Omental fat pad (tissue), 3 donors: ENCODE measurements at regions not wholly inside any gene's neighbourhood (a gene's known extent, or its start where the extent isn't known, plus 50 kb on each side); places are given as distances from the start of the nearest gene placed in this dataset.

Experiments used
- ATAC-seq: fragments of 150-250 bp; one replicate; pipeline ENCODE4 v1.9.1; 2016; ENCODE audit warnings: mild to moderate bottlenecking, moderate library complexity; ENCODE audit not compliant: low FRiP score
- DNase-seq: peaks from one replicate; pipeline ENCODE4 v3.0.0-alpha.2; 2019; ENCODE audit warnings: low spot score
- TF ChIP-seq, protein P1 (sequence below), 3 donors: fragments of 450-650 bp; IDR thresholded peaks; one replicate each; pipeline ENCODE4 v1.5.1; 2016 to 2017; ENCODE audit warnings: antibody characterized with exemption in 3 of 3, mild to moderate bottlenecking in 3 of 3, moderate library complexity in 2 of 3

DNA sequence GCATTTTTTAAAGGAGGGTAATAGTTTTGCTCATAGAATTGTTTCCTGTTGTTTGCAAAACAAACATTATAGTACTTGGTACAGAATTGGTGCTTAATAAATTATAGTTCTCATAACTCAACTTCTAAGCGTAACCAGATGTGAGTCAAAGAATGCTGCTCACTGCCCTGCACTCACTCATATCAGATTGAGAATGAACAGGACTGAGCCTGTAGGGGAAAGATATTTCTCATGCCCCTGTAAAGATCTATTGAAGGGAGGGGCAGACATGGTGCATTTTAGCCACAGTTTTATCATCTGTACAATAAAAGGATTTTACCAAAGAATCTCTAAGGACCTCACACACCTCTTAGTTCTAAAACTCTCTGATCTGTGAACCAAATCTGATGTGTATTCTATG is 358.5 kb downstream of the SEC16B start:
- DNase-seq (no peak), ATAC-seq (no peak)
- TF ChIP-seq, protein P1, sequence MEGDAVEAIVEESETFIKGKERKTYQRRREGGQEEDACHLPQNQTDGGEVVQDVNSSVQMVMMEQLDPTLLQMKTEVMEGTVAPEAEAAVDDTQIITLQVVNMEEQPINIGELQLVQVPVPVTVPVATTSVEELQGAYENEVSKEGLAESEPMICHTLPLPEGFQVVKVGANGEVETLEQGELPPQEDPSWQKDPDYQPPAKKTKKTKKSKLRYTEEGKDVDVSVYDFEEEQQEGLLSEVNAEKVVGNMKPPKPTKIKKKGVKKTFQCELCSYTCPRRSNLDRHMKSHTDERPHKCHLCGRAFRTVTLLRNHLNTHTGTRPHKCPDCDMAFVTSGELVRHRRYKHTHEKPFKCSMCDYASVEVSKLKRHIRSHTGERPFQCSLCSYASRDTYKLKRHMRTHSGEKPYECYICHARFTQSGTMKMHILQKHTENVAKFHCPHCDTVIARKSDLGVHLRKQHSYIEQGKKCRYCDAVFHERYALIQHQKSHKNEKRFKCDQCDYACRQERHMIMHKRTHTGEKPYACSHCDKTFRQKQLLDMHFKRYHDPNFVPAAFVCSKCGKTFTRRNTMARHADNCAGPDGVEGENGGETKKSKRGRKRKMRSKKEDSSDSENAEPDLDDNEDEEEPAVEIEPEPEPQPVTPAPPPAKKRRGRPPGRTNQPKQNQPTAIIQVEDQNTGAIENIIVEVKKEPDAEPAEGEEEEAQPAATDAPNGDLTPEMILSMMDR (IDR thresholded peaks at IDR 0.05) = no peak

DNA sequence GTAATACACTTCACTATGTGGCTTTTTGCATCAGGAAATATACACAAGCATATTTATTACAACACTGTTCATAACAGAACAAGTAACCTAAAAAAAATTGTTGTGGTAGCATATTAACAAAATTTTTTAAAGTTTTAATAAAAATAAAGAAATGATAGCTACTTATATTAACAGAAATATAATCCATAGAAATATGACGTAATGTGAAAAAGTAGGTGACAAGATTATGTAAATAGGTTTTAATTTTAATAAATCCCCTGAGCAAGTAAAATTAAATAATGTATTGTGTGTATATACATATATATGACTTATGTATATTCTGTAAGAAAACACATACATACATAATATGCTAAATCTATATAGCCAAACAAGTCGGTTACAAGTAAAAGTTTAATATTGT is 359.9 kb downstream of the SEC16B start:
- DNase-seq = no peak
- no peak for ATAC-seq
- TF ChIP-seq, protein P1 (IDR thresholded peaks at IDR 0.05) = no peak

DNA sequence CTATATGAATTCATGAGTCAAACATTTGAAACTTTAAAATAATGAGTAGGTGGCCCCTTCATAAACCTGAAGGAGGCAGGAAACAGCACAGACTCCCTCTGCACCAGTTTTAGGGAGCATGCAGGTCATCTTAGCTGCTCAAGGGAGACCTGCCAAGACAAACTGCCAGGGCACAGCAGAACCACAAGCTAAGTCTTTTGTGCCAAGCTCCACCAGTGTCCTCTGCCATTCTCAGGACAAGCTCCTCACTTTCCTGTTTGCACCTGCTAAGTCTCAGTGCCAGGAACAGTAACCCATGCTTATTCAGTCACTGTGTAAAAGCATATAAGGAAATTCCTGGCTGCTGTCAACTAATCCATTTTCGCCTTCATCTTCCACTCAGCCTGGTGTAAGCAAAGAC is 368.9 kb downstream of the SEC16B start:
- DNase-seq = no peak
- no peak for ATAC-seq
- TF ChIP-seq, protein P1 (IDR thresholded peaks at IDR 0.05) = no peak

DNA sequence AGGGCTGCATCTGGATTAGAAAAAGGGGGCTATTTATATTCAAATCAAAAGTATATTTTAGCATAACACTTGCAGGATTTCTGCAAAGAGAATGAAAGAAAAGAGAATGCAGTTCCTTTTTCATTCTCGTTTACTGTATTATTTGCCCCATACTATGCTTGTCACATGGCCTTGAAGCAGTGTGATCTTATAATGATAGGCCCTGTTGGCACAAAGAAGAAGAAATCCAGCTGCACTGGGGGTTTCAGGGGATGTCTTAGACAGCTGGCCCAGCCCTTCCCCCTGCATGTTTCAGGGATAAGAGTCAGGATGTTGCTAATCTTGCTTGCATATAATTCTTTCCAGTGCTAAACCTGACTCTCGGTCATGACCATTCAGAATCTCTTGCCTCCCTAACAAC is 369.5 kb downstream of the SEC16B start:
- TF ChIP-seq, protein P1 (IDR thresholded peaks at IDR 0.05) = no peak
- no peak for ATAC-seq
- DNase-seq = no peak

DNA sequence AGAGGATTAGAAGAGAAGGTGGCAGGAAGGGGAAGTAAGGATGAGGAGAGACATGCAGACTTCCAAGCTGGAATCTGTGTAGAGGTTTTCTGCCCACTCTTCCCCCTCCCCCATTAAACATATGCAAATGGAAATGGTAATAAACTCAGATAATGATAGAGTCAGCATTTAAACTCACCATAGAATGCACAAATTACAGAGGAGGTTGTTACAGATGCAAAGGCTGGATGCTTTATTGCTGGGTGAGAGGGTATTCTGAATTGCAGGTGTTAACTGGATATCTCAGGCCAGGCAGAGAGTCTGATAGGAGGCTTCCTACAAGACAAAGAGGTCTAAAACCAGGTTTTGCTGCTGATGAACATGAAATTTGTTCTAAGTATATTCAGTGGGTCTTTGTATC is 372.5 kb downstream of the SEC16B start:
- TF ChIP-seq, protein P1 (IDR thresholded peaks at IDR 0.05) = no peak
- DNase-seq = no peak
- ATAC-seq = no peak

DNA sequence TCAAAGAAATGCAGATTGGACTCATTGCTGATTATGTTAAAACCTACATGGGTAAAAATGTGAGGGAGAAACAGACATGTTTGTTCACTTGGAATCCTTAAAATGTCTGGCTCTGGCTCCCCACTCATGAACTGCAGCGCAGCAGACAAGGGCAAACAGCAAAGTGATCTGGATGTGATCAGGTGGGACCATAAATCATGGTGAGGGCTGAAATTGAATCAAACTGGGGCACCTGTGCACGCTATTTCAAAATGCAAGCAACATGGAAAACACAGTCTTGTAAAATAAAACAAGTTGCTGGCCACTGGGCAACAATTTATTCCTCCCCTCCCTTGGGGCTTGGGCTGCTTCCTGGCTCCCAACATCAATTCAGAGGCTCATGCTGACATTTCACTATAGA is 373.4 kb downstream of the SEC16B start:
- ATAC-seq = no peak
- no peak for DNase-seq
- TF ChIP-seq, protein P1 (IDR thresholded peaks at IDR 0.05) = no peak

DNA sequence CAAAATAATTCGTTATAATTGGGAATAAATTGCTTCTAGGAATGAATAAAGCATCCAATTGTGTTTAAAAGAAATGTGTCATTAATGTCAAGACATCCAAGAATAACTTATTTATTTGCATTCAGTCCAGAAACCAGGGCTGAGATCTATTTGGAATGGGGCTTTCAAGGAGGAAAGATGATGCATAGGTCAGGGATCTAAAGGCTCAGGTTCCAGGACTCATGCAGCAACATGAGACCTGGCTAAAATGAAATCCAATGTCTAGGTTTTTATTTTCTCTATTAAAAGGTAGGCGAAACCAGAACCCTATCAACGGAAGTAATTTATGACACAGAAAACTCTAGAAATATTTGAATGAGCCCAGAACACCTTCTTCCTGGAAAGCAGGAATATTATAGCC is 376.8 kb downstream of the SEC16B start:
- ATAC-seq (no peak), DNase-seq (no peak)
- TF ChIP-seq, protein P1 (IDR thresholded peaks at IDR 0.05) = no peak
